ENCODE measurements at regions not wholly inside any gene's neighbourhood (a gene's known extent, or its start where the extent isn't known, plus 50 kb on each side); places are given as distances from the start of the nearest gene placed in this dataset.
"Not testable (repeated sequence)": the region's sequence is repeated elsewhere in the genome, so short reads cannot be mapped to it uniquely, and the experiment has no call there.

DNA sequence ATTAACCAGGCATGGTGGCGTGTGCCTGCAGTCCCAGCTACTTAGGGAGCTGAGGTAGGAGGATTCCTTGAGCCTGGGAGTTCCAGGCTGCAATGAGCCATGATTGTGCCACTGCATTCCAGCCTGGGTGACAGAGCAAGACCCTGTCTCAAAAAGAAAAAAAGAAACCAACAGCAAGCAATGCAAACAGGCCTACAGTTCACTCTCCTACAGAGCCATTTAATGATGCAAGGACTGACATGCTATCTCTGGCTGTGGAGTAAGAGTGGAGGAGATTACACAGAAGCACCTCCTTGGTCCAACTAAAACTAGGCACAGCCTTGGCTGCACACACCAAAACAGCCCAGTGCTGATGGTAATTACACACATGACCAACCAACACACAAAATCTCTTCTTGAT lies 127.5 kb upstream of the SOD1 start:
- no peak for DNase-seq (ENCODE audit: low spot score)

DNA sequence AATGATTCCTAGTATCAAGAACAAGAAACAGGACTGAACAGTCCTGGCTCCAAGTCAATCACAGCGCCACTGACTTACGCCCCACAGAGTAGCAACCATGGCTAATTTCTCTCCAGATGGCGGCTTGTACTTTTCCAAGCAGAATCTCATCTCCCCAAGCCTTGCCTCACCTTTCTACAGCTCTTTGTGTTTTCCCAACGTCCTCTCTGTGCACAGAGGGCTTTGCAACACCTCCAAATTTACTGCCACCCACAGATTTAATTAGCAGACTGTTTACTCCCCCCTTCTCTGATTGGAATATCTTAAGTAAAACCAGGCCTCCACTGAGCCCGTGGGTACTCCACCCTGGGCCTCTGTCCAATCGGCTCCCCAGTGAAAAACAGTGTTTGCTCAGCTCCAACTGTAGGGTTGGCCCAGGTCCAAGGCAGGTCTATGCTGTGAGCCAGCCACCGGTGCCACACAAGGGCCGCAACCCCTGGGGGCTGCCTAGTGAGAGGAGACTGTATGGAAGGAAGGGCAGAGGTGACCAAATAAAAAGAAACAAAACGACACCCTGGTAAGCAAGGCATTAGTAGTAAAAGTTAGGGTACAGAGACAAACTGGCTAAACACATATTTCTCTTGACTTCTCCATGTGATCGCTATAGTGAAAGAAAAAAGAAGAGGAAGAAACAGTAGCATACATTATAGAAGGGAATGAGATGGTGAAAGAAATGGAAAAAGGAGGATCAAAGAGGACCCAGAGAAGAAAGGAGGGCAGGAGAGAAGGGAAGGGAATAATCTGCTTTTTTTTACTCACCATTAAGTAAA lies 128.4 kb upstream of the SOD1 start:
- DNase-seq (ENCODE audit: low spot score), result no peak

DNA sequence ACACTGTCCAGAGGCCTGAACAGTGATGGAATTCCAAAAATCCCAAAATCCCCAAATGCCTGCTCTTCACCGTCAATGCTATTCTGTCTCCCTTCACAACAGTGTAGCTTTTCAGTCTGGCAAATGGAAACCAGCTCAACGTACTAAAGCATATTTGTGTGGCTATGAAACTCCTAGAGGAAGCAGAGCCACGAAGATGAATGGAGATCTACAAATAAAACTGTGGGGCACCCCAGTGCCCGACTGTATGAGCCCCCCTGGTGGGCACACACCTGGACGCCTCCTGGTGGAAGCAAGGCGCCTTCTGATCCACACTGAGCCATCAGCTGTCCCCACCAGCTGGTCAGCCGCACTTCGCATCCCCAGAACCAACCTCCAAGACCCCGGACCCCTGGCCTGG lies 129.1 kb upstream of the SOD1 start:
- no peak for DNase-seq (ENCODE audit: low spot score)

DNA sequence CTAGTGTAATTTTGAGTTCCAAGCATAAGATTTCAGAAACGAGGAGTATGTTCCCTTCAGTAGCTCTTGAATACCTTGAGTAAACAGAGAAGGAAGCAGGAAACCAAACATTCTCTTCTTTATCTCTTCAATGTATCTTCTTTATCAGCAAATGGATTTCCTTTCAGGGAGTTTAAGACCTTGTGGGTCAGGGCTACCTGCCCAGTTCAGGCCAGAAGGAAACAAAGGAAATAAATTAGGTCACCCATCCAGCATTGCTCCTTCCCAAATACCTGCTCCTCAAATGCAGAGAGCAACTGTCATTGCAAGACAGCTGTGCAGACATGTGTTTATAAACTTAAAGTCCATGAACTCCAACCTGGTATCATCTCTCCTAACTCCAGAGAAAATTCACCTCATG lies 130.1 kb upstream of the SOD1 start:
- no peak for DNase-seq (ENCODE audit: low spot score)

DNA sequence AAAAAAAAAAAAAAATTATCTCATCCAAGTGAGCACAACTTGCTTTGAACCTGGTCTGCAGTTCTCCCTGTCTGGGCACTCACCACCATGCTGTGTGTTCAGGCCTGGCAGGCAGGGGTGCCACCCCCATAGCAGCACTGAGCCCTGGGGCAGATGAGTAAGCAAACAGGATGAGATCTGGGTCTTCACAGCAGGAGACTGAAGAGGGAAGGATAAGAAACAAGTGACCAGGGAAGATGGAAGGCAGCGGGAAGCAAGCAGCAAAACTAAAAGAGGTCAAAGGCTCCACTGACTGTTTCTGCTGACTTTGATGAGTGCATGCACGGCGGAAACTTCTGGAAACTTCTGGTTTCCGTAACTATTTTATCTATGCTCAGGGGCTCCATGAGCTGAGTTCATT lies 133.5 kb upstream of the SOD1 start:
- no peak for DNase-seq (ENCODE audit: low spot score)

DNA sequence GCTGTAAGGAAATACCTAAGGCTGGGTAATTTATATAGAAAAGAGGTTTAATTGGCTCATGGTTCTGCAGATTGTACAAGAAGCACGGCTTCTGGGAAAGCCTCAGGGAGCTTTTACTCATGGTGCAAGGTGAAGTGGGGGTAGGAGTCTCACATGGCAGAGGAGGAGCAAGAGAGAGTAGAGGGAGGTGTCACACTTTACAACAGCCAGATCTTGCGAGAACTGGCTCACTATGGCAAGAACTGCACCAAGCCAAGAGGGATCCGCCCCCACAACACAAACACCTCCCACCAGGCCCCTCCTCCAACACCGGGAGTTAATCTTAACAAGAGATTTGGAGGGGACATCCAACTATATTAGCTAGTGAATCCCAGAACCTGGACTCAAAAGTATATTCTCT lies 135.4 kb upstream of the SOD1 start:
- DNase-seq (ENCODE audit: low spot score), result no peak

DNA sequence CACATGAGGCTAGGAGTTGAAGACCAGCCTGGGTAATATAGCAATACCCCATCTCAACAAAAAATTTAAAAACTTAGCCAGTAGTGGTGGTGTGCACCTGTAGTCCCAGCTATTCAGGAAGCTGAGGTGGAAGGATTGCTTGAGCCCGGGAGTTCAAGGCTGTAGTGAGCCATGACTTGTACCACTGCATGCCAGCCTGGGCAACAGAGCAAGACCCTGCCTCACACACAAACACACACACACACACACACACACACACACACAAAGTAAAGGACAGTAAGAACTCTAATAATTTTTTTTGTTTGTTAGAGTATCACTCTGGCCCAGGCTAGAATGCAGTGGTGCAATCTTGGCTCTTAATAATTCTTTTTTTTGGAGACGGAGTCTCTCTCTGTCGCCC lies 138.0 kb upstream of the SOD1 start:
- no peak for DNase-seq (ENCODE audit: low spot score)

DNA sequence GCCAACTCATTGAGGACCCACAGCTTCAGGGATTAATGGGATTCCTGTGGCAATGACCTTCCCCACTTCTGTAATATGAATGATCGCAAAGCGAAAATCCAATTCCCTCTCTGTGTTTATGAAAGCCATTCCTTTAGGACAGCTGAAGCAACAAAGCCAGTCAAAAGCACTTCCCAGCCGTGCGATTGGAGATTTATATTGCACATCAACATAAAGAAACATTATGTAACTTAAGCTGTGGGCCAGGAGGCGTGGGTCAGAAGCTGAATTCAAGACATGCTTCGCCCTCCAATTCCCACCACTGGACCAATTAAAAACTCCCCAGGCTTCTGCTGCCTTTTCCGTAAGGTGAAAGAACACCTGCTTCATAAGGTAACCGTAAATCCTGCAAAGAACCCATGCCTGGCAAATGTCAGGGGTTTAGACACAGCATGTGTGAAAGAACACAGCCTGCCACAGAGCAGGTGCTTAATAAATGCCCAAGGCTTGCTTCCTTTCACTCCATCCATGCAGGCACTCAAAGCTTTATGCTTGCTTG lies 138.9 kb upstream of the SOD1 start:
- no peak for DNase-seq (ENCODE audit: low spot score)

DNA sequence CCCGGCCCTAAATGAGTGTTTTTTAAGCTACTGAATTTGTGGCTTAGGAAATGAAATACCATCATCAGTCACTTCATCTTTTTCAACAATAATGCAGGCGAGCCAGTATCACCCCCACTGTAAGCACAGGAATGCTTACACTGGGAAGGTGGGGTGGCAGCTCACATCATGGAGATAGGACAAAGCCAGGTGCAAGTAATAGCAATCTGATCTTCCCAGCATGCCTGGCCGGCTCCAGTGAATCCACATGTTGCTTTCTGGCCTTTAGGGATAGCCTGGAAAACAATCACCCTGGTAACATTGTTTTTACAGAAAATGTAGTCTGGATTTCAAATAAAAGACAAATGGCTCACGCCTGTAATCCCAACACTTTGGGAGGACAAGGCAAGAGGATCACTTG lies 140.9 kb upstream of the SOD1 start:
- DNase-seq (ENCODE audit: low spot score), result no peak

DNA sequence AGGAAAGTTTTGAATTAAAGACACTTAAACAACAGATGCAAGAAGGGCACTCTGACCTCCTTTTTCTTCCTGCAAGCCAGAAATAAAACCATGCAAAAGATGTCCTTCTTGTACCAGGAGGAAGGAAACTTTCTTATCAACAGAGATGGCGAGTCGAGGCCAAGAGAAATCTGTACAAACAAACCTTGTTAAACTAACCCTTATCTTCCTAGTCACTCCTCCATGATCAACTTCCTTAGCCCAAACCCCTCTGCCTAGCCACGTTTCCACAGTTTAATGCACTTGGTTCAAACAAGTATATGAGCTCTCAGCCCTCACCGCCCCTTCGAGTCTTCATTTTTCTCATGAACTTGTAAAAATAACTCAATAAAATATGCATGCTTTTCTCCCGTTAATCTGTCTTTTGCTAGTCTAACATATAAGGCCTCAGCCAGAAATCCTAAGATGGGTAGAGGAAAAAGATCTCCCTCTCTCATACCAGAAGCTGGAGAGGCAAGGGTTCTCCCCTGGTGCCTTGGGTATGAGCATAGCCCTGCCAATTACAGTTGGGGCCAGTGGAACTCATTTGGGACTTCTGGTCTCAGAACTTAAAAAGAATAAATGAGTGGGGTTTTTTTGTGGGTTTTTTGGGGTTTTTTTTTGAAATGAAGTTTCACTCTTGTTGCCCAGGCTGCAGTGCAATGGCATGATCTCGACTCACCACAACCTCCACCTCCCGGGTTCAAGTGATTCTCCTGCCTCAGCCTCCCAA lies 141.7 kb upstream of the SOD1 start:
- DNase-seq (ENCODE audit: low spot score), result no peak

DNA sequence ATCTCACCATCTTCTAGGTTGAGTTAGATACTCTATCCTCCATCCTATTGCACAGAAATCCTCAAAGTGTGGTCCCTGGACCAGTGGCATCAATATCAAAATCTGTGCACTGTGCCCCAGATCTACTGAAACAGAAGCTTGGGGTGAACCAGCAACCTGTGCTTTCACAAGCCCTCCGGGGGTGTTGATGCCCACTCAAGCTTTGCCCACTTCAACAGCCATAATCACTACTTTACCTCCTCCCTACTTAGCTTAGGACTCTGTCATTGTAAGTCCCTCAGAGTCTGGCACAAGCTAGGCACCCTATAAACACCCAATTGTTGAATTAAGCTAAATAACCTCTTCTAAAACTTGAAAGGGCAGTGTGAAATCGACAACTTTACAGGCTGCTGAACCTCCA lies 144.2 kb upstream of the SOD1 start:
- no peak for DNase-seq (ENCODE audit: low spot score)

DNA sequence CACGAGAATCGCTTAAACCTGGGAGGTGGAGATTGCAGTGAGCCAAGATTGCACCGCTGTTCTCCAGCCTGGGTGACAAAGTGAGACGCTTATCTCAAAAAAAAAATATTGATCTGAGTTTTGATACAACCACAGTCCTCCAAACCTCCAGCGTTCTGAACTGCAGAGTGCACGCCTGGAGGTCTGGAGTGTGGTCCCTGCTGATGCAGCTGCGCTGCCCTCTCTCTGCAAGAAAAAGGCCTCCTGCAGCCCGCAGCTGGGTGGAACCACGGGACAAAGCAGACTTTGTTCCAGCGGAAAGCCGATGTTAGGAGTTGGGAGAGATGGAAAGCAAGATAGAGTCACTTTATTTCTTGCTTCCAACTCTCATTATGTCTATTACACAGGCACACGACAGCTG lies 144.9 kb upstream of the SOD1 start:
- DNase-seq (ENCODE audit: low spot score), result peak; percentile 96

DNA sequence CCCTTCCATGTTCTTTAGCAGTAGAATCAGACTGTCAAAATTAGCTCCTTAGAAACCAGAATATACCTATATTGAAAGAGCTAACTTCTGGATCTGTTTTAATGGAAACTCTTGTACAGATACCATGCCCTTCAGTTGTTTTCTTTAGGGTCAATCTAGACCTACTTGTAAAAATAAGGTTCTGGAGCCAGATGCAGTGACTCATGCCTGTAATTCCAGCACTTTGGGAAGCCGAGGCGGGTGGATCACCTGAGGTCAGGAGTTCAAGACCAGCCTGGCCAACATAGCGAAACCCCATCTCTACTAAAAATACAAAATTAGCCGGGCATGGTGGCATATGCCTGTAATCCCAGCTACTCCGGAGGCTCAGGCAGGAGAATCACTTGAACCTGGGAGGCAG lies 146.0 kb upstream of the SOD1 start:
- DNase-seq (ENCODE audit: low spot score), result not testable (repeated sequence)

DNA sequence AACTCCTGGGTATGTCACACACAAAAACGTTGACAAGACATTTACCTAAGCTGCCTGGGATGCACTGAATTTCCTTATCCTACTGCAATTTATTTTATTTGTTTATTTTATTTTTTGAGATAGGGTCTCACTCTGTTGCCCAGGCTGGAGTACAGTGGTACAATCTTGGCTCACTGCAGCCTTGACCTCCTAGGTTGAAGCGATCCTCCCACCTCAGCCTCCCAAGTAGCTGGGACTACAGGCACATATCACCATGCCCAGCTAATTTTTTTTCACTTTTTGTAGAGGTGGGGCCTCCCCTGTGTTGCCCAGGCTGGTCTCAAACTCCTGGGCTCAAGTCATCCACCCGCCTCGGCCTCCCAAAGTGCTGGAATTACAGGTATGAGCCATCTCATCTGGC lies 147.5 kb upstream of the SOD1 start:
- DNase-seq (ENCODE audit: low spot score), result not testable (repeated sequence)

DNA sequence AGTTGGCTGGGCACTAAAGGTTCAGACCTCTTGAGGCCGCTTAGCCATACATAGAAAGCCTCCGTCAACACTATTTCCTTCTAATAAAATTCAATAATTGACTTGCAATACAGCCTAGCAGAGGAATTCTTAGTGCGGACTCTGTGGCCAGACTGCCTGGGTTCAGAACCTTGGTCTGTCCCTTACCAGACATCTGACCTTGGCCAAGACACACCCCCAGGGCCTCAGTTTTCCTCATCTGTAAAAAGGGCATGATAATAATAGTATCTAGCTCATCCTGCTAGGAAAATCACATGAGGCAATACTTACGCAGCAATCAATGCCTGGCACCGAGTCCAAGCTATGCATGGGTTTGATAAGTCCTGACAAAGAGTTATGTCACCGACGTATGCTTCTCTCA lies 148.2 kb upstream of the SOD1 start:
- DNase-seq (ENCODE audit: low spot score), result no peak

DNA sequence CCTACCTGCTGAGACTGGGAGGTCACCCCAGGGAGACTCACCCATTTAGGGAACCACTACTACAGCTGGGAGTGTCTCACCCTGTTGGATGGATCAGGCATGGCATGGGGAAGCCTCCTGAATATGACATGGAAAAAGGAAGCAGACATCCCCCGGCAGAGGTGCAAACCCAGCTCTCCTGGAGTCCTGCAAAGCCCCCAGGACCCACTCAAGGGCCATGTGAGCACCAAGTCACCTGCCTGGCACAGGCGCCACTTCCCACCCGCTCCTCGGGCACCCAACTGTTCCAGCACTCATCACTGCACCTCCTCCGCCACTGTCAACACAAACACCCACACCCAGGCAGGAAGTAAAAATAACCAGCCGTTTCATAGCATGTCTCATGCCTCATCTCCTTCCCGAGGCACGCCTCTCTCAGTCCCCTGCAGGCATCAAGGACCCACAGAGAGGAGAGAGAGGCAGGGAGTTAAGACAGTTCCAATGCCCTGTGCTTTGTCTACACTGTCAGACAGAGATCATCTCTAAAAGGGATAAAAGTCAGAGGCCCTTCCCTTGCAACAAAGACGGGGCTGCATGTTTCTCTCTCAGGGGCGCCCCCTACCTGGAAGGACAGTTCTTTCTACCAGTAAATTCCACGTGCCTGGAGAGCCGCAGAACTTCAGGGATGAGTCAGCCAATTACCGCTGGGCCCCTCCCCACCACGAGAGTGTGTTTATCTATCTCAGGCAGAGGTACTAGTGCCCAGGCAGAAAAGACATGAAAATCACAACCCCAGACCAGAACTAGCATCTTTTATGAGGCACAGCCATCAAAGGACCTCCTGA lies 150.1 kb upstream of the SOD1 start:
- DNase-seq (ENCODE audit: low spot score), result no peak

DNA sequence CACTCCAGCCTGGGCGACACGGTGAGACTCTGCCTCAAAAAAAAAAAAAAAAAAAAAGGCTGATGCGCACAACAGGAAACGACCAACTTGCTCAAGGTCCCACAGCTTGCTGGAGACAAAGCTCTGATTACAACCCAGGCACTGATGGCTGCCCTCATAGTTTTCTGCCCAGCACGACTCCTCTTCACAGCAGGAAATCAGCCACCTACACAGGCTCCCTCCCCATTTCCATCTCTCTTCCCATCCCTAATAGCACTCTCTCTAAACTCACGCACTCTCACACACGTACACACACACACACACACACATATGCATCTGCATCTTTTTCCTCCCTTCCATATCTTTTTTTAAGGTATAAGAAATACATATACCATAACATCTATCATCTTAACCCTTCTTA lies 153.5 kb upstream of the SOD1 start:
- DNase-seq (ENCODE audit: low spot score), result no peak

DNA sequence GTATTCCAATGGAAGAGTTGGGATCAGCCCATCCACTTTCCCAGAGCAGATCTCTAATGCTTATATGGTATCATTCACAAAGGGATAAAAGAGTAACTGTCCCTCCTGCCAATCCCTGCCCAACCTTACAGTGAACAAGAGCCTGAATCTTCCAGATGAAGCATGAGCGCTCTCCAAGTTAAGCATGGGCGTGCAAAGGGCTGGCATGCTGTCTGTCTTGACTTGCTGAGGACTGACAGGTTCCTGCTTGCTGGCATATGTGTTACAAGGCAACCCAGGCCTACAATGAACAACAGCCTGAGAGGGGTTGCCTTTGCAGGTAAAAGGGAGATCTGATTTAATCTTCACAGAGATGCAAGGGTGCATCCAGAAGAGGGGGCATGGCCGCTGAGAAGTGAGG lies 155.6 kb upstream of the SOD1 start:
- no peak for DNase-seq (ENCODE audit: low spot score)

DNA sequence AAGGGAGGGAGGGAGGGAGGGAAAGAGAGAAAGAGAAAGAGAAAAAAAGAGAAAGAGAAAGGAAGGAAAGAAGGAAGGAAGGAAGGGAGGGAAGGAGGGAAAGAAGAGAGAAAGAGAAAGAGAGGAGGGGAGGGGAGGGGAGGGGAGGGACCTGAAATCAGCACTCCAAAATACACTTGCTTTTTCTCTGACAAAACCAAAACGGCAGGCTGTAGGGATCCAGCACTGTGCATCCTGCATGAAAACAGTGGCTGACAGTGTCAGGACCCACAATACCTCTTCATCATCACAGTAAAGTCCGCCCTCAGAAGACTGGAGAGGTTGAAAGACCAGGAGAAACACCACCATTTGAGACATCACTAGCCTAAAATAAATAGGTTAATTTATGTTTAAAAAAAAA lies 156.0 kb upstream of the SOD1 start:
- no peak for DNase-seq (ENCODE audit: low spot score)

DNA sequence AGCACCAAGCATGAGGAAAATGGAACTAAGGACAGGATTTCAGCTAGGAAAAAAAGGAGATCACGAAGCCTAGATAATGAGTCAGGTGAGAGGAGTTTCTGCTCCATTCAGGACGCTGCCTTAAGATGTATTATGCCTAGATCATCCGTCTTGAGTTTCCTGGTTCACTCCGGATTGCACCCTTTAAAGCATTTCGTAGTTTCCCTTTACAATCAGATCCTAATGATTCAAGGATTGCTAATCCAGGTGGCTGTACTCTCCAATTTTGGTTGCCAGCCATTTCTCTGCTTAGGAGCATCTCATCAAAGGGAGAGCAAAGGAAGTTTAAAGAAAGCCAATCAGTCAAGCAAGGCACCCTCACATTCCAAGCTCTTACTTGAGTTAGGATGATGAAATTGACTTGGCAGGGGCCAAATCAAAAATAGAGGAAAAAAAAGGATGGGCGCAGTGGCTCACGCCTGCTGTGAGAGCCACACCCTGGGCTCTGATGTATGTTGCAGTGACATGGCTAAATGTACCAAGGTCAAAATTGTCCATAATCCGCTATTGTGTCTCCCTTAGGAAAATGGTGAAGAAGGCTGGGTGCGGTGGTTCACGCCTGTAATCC lies 156.9 kb upstream of the SOD1 start:
- no peak for DNase-seq (ENCODE audit: low spot score)

DNA sequence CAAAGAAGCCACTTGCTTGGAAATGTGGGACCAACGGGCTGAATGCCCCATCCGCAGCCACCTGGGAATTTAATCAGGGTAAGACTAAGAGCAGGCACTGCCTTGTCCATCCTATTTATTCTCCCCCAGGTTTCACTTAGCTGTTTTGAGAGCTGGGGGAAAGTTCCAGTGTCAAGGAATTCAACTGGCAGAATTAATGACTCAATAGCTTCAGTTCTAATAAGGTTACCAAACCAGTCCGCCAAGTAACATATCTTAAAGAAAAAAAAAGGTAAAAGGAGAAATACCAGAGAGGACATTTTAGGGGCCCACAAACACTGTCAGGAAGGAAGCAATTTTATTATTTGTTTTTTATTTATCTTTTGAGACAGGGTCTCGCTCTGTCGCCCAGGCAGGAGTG lies 157.6 kb upstream of the SOD1 start:
- DNase-seq (ENCODE audit: low spot score), result no peak

DNA sequence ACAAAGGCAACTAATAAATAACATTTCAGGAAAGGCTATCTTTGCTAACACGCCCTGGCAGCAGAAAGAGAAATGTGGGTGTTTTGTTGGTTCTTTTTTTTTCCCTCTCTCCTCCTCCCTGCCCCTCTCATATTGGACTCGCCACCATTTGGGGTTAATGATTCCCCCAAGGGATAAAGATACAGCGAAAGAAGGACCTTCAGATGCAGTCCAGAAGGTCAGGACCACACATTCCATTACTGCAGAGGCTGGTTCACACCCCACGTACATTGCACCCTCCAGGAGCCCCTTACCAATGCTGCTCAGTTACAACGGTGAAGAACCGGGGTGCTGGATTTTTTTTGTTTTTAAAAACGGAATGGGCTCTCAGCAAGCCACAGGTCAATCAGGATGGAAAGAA lies 156.9 kb upstream of the TIAM1 start:
- no peak for DNase-seq (ENCODE audit: low spot score)
